ENCODE measurements at regions not wholly inside any gene's neighbourhood (a gene's known extent, or its start where the extent isn't known, plus 50 kb on each side); places are given as distances from the start of the nearest gene placed in this dataset.

DNA sequence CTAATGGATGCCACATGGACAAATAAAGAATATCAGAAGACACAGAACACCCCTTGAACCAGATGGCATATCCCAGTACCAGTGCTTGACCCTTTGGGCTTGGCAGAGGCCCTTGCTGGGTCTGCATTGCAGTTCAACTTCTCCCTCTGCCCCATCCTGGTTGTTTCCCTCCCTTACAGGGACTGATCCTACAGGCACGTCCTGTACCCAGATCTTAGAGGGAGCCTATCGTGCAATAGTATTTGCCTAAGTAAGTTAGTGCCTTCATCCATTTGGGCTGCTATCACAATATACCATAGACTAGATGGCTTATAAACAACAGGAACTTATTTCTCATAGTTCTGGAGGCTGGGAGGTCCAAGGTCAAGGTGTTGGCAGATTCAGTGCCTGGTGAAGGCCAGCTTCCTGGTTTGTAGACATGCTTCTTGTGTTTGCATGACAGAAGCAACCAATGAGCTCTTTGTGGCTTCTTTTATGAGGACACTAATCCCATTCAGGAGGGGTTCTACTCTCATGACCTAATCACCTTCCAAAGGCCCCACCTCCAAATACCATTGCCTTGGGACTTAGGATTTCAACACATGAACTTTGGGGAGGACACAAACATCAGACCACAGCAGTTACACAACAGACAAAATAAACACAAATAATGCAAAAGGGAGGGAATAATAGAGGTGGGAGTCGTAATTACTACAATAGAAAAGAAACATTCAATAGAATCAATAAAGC lies 146.5 kb upstream of the MSX1 start:
- TF ChIP-seq, protein P1, sequence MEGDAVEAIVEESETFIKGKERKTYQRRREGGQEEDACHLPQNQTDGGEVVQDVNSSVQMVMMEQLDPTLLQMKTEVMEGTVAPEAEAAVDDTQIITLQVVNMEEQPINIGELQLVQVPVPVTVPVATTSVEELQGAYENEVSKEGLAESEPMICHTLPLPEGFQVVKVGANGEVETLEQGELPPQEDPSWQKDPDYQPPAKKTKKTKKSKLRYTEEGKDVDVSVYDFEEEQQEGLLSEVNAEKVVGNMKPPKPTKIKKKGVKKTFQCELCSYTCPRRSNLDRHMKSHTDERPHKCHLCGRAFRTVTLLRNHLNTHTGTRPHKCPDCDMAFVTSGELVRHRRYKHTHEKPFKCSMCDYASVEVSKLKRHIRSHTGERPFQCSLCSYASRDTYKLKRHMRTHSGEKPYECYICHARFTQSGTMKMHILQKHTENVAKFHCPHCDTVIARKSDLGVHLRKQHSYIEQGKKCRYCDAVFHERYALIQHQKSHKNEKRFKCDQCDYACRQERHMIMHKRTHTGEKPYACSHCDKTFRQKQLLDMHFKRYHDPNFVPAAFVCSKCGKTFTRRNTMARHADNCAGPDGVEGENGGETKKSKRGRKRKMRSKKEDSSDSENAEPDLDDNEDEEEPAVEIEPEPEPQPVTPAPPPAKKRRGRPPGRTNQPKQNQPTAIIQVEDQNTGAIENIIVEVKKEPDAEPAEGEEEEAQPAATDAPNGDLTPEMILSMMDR (IDR thresholded peaks at IDR 0.05) = no peak
- TF ChIP-seq POLR2A (IDR thresholded peaks at IDR 0.05) = no peak

Measured in esophagus squamous epithelium (tissue), 4 donors.